CD14-positive monocyte (primary cell): ENCODE measurements at regions not wholly inside any gene's neighbourhood (a gene's known extent, or its start where the extent isn't known, plus 50 kb on each side); places are given as distances from the start of the nearest gene placed in this dataset.
"Not testable (repeated sequence)": the region's sequence is repeated elsewhere in the genome, so short reads cannot be mapped to it uniquely, and the experiment has no call there.

Experiments used
- DNase-seq, 3 donors: peaks; one replicate each; pipeline ENCODE4 v3.0.0-alpha.2; 2011 to 2022
- H2AFZ ChIP-seq: 2 replicates; pipeline ENCODE4 v1.6.0; 2012; ENCODE audit warnings: mild to moderate bottlenecking, low read depth, low read length, inconsistent platforms; ENCODE audit not compliant: insufficient read depth, poor library complexity, severe bottlenecking
- H3K27ac ChIP-seq, 2 donors: 1 replicate in 1 of 2; 2 replicates in 1 of 2; pipeline ENCODE4 v1.5.1; 2012 to 2013; ENCODE audit warnings: low read length in 2 of 2, control low read depth in 1 of 2, inconsistent platforms in 1 of 2, low read depth in 1 of 2, mild to moderate bottlenecking in 1 of 2
- H3K27me3 ChIP-seq, 2 donors: one replicate each; pipeline versions ENCODE4 v1.6.0 to v1.6.1; 2011 to 2013; ENCODE audit warnings: low read length in 2 of 2; ENCODE audit not compliant: control insufficient read depth in 2 of 2, insufficient read depth in 2 of 2
- H3K36me3 ChIP-seq, 2 donors: replicated peaks in 1 of 2; 1 replicate in 1 of 2; 2 replicates in 1 of 2; pipeline versions ENCODE4 v1.5.1 to v1.6.1; 2012 to 2013; ENCODE audit warnings: low read length in 2 of 2, control low read depth in 1 of 2, inconsistent platforms in 1 of 2, mild to moderate bottlenecking in 1 of 2; ENCODE audit not compliant: insufficient read depth in 2 of 2, control insufficient read depth in 1 of 2
- H3K4me1 ChIP-seq, 2 donors: 1 replicate in 1 of 2; 2 replicates in 1 of 2; pipeline versions ENCODE4 v1.5.1 to v1.6.1; 2012 to 2013; ENCODE audit warnings: low read length in 2 of 2, control low read depth in 1 of 2, inconsistent platforms in 1 of 2, mild to moderate bottlenecking in 1 of 2, moderate library complexity in 1 of 2; ENCODE audit not compliant: insufficient read depth in 2 of 2, control insufficient read depth in 1 of 2
- H3K4me2 ChIP-seq: replicated peaks from 2 replicates; pipeline ENCODE3; 2012; ENCODE audit warnings: low read length, moderate library complexity, mild to moderate bottlenecking; ENCODE audit not compliant: poor library complexity, severe bottlenecking; ENCODE audit errors: extremely low read depth
- H3K4me3 ChIP-seq, 3 experiments: fragments of 200-600 bp in 1 of 3; sonication (generic) in 1 of 3; replicated peaks in 1 of 3; 1 replicate in 2 of 3; 2 replicates in 1 of 3; pipeline ENCODE4 v1.5.1; 2011 to 2013; ENCODE audit warnings: low read length in 3 of 3, mild to moderate bottlenecking in 3 of 3, control low read depth in 2 of 3, low read depth in 2 of 3, inconsistent platforms in 1 of 3, moderate library complexity in 1 of 3
- H3K79me2 ChIP-seq: 2 replicates; pipeline ENCODE4 v1.6.0; 2012; ENCODE audit warnings: mild to moderate bottlenecking, control low read depth, inconsistent platforms, low read length, moderate library complexity; ENCODE audit not compliant: insufficient read depth
- H3K9ac ChIP-seq: 2 replicates; pipeline ENCODE4 v1.6.0; 2017; ENCODE audit warnings: low read length, mild to moderate bottlenecking; ENCODE audit not compliant: insufficient read depth, poor library complexity, severe bottlenecking
- H3K9me3 ChIP-seq, 2 donors: replicated peaks in 1 of 2; 1 replicate in 1 of 2; 2 replicates in 1 of 2; pipeline versions ENCODE4 v1.5.1 to v1.6.1; 2012 to 2013; ENCODE audit warnings: low read length in 2 of 2, control low read depth in 1 of 2; ENCODE audit not compliant: control insufficient read depth in 1 of 2, insufficient read depth in 1 of 2
- H4K20me1 ChIP-seq: 2 replicates; pipeline ENCODE4 v1.6.0; 2012; ENCODE audit warnings: mild to moderate bottlenecking, low read length, control low read depth, moderate library complexity; ENCODE audit not compliant: insufficient read depth
- H3K27ac Mint-ChIP-seq, 7 donors: one replicate each; pipeline ENCODE4 v1.8.0; 2020; ENCODE audit warnings: mild to moderate bottlenecking in 7 of 7, mixed read lengths in 7 of 7, moderate library complexity in 6 of 7, inconsistent platforms in 2 of 7
- H3K27me3 Mint-ChIP-seq, 3 donors: one replicate each; pipeline ENCODE4 v1.8.0; 2021 to 2022; ENCODE audit warnings: low read depth in 3 of 3, mild to moderate bottlenecking in 3 of 3, mixed read lengths in 3 of 3, moderate library complexity in 3 of 3, inconsistent platforms in 1 of 3
- H3K36me3 Mint-ChIP-seq, 2 donors: one replicate each; pipeline ENCODE4 v1.8.0; 2020; ENCODE audit warnings: mixed read lengths in 2 of 2, inconsistent platforms in 1 of 2, mild to moderate bottlenecking in 1 of 2
- H3K4me1 Mint-ChIP-seq: one replicate; pipeline ENCODE4 v1.8.0; 2020; ENCODE audit warnings: mild to moderate bottlenecking, mixed read lengths
- H3K4me3 Mint-ChIP-seq, 2 donors: one replicate each; pipeline ENCODE4 v1.8.0; 2020; ENCODE audit warnings: mild to moderate bottlenecking in 2 of 2, mixed read lengths in 2 of 2, moderate library complexity in 1 of 2
- H3K9me3 Mint-ChIP-seq, 7 donors: one replicate each; pipeline ENCODE4 v1.8.0; 2020 to 2022; ENCODE audit warnings: mixed read lengths in 7 of 7, mild to moderate bottlenecking in 6 of 7, moderate library complexity in 6 of 7, inconsistent platforms in 2 of 7
- WGBS: methylation state at CpG from one replicate; pipeline ENCODE4 v1.1.5; 2013; ENCODE audit warnings: missing lambda C conversion rate; ENCODE audit not compliant: insufficient coverage; 5-methylcytosine and 5-hydroxymethylcytosine counted together
- intact Hi-C, 2 donors: fragments of 100-400 bp; cut with micrococcal nuclease; formaldehyde crosslinking; loops; one replicate each; pipeline versions ENCODE4 v1.15.0 to v1.15.1; 2023
- TF ChIP-seq, protein P1 (sequence below): fragments of 200-600 bp; IDR thresholded peaks from one replicate; pipeline ENCODE4 v1.8.0; 2022; ENCODE audit warnings: antibody characterized with exemption, mild to moderate bottlenecking

DNA sequence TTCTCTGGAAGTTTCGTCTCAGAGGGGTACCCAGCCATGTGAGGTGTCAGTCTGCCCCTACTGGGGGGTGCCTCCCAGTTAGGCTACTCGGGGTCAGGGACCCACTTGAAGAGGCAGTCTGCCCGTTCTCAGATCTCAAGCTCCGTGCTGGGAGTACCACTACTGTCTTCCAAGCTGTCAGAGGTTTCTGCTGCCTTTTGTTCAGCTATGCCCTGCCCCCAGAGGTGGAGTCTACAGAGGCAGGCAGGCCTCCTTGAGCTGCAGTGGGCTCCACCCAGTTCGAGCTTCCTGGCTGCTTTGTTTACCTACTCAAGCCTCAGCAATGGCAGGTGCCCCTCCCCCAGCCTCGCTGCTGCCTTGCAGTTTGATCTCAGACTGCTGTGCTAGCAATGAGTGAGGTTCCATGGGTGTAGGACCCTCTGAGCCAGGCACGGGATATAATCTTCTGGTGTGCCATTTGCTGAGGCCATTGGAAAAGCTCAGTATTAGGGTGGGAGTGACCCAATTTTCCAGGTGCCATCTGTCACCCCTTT lies 71.0 kb upstream of the SH3GLB1 start:
- H3K4me2 ChIP-seq, H3K36me3 Mint-ChIP-seq, H3K4me1 ChIP-seq, H3K4me1 Mint-ChIP-seq, H3K27me3 Mint-ChIP-seq, H3K27me3 ChIP-seq, H4K20me1 ChIP-seq, H3K27ac ChIP-seq, DNase-seq, H2AFZ ChIP-seq, H3K79me2 ChIP-seq, H3K4me3 Mint-ChIP-seq, H3K4me3 ChIP-seq, H3K9ac ChIP-seq, H3K36me3 ChIP-seq, intact Hi-C loops: not testable (repeated sequence)
- Mint-ChIP-seq H3K27ac (peak overlapping the region in 1 of 7 donors; percentile 60), H3K9me3 (peaks cover 17 to 36% (median 19%) of the 10 kb centered on the region in 7 donors)
- WGBS = 88% methylated on average over 5 of the region's 7 CpGs
- peaks cover 0 to 10% of the 10 kb centered on the region in 2 donors for H3K9me3 ChIP-seq

DNA sequence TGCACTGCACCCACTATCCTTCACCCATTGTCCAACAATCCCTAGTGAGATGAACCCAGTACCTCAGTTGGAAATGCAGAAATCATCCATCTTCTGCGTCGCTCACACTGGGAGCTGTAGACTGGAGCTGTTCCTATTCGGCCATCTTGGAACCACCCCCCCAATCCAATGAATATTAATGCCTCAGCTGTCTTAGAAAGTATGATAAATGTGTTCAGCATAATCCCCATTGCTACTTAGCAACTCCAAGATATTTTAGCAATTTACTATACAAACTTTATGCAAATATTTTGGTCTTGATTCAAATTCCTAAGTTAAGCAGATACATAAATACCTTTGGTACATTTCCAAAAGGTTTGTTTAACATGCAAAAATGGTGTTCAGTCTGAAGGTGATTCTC lies 70.5 kb upstream of the SH3GLB1 start:
- TF ChIP-seq, protein P1, sequence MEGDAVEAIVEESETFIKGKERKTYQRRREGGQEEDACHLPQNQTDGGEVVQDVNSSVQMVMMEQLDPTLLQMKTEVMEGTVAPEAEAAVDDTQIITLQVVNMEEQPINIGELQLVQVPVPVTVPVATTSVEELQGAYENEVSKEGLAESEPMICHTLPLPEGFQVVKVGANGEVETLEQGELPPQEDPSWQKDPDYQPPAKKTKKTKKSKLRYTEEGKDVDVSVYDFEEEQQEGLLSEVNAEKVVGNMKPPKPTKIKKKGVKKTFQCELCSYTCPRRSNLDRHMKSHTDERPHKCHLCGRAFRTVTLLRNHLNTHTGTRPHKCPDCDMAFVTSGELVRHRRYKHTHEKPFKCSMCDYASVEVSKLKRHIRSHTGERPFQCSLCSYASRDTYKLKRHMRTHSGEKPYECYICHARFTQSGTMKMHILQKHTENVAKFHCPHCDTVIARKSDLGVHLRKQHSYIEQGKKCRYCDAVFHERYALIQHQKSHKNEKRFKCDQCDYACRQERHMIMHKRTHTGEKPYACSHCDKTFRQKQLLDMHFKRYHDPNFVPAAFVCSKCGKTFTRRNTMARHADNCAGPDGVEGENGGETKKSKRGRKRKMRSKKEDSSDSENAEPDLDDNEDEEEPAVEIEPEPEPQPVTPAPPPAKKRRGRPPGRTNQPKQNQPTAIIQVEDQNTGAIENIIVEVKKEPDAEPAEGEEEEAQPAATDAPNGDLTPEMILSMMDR = no peak
- no peak overlapping the region for H3K27ac Mint-ChIP-seq
- no peaks in the 10 kb centered on the region for H3K79me2 ChIP-seq
- H3K27me3 ChIP-seq = no peaks in the 10 kb centered on the region
- H2AFZ ChIP-seq = no peak overlapping the region
- no peaks in the 10 kb centered on the region for H3K4me1 Mint-ChIP-seq
- no peaks in the 10 kb centered on the region for H3K36me3 Mint-ChIP-seq
- H3K36me3 ChIP-seq = no peaks in the 10 kb centered on the region
- no peaks in the 10 kb centered on the region for H4K20me1 ChIP-seq
- no CpG with 5 or more reads among the region's 3 CpGs for WGBS
- no peak overlapping the region for H3K27ac ChIP-seq
- H3K9me3 ChIP-seq = peaks cover 0 to 10% of the 10 kb centered on the region in 2 donors
- DNase-seq = no peak
- no peak overlapping the region for H3K4me3 Mint-ChIP-seq
- intact Hi-C loops = no loop called here
- H3K4me1 ChIP-seq = no peaks in the 10 kb centered on the region
- H3K4me3 ChIP-seq = no peak overlapping the region
- H3K27me3 Mint-ChIP-seq = no peaks in the 10 kb centered on the region
- peaks cover 17 to 36% (median 19%) of the 10 kb centered on the region in 7 donors for H3K9me3 Mint-ChIP-seq
- no peak overlapping the region for H3K4me2 ChIP-seq
- H3K9ac ChIP-seq = no peak overlapping the region
